ENCODE measurements at regions not wholly inside any gene's neighbourhood (a gene's known extent, or its start where the extent isn't known, plus 50 kb on each side); places are given as distances from the start of the nearest gene placed in this dataset.

GRCh38 chr18:55830544-55830943 lies 242.6 kb upstream of the TCF4 start:
- DNase-seq: no peak

GRCh38 chr18:55821219-55821618 lies 233.2 kb upstream of the TCF4 start:
- DNase-seq: no peak

- DNase-seq: no peak
Measured at GRCh38 chr18:55819448-55819847, 231.5 kb upstream of the TCF4 start.

- DNase-seq: no peak
Measured at GRCh38 chr18:55818284-55818683, 230.3 kb upstream of the TCF4 start.

- no peak for DNase-seq
Measured at GRCh38 chr18:55811925-55812324, 223.9 kb upstream of the TCF4 start.

GRCh38 chr18:55805666-55806065 lies 217.7 kb upstream of the TCF4 start:
- no peak for DNase-seq

GRCh38 chr18:55795101-55795669 lies 207.2 kb upstream of the TCF4 start:
- DNase-seq: no peak

- DNase-seq: no peak
Measured at GRCh38 chr18:55794288-55795052, 206.5 kb upstream of the TCF4 start.

- no peak for DNase-seq
Measured at GRCh38 chr18:55790296-55790695, 202.3 kb upstream of the TCF4 start.

- no peak for DNase-seq
Measured at GRCh38 chr18:55787536-55788073, 199.6 kb upstream of the TCF4 start.

GRCh38 chr18:55786651-55787272 lies 198.8 kb upstream of the TCF4 start:
- DNase-seq: no peak

GRCh38 chr18:55783921-55784320 lies 195.9 kb upstream of the TCF4 start:
- no peak for DNase-seq

GRCh38 chr18:55781481-55781957 lies 193.5 kb upstream of the TCF4 start:
- peak; percentile 81 for DNase-seq

- peak; percentile 36 for DNase-seq
Measured at GRCh38 chr18:55780586-55781071, 192.6 kb upstream of the TCF4 start.

- DNase-seq: peak; percentile 72
Measured at GRCh38 chr18:55779691-55780585, 191.9 kb upstream of the TCF4 start.

GRCh38 chr18:55778788-55779690 lies 191.0 kb upstream of the TCF4 start:
- DNase-seq: peak; percentile 14

- DNase-seq: no peak
Measured at GRCh38 chr18:55777666-55778304, 189.8 kb upstream of the TCF4 start.

- no peak for DNase-seq
Measured at GRCh38 chr18:55775972-55776371, 188.0 kb upstream of the TCF4 start.

- no peak for DNase-seq
Measured at GRCh38 chr18:55774505-55774904, 186.5 kb upstream of the TCF4 start.

GRCh38 chr18:55768255-55768654 lies 180.3 kb upstream of the TCF4 start:
- no peak for DNase-seq

- no peak for DNase-seq
Measured at GRCh38 chr18:55764386-55764785, 176.4 kb upstream of the TCF4 start.

Measured in NCI-H2171 treated with DMSO at 0.1 percent for 48 hours (cell line).